Right lobe of liver (tissue), 6 donors: ENCODE measurements at regions not wholly inside any gene's neighbourhood (a gene's known extent, or its start where the extent isn't known, plus 50 kb on each side); places are given as distances from the start of the nearest gene placed in this dataset.
"Not testable (repeated sequence)": the region's sequence is repeated elsewhere in the genome, so short reads cannot be mapped to it uniquely, and the experiment has no call there.

ENCODE experiments used
- ATAC-seq, 4 donors: fragments of 200-7000 bp; cut with Tn5 transposase; one replicate each; pipeline ENCODE4 v1.9.1; 2020; ENCODE audit warnings: mild to moderate bottlenecking in 4 of 4, moderate library complexity in 4 of 4
- DNase-seq, 3 donors: peaks; one replicate each; pipeline ENCODE4 v3.0.0-alpha.2; 2020
- H3K27ac ChIP-seq, 3 donors: fragments of 200-600 bp; one replicate each; pipeline ENCODE4 v1.8.0; 2022
- H3K27me3 ChIP-seq, 2 donors: fragments of 200-600 bp; one replicate each; pipeline ENCODE4 v1.8.0; 2022
- H3K36me3 ChIP-seq, 4 donors: fragments of 200-600 bp; sonication (generic) in 1 of 4; one replicate each; pipeline versions ENCODE4 v1.5.1 to v1.8.0; 2017 to 2022; ENCODE audit warnings: control low read depth in 1 of 4
- H3K4me1 ChIP-seq, 4 donors: fragments of 200-600 bp; sonication (generic) in 1 of 4; one replicate each; pipeline versions ENCODE4 v1.5.1 to v1.8.0; 2017 to 2022; ENCODE audit warnings: control low read depth in 1 of 4
- H3K4me3 ChIP-seq, 3 donors: fragments of 200-600 bp; one replicate each; pipeline ENCODE4 v1.8.0; 2022
- H3K9me3 ChIP-seq, 4 donors: fragments of 200-600 bp; sonication (generic) in 1 of 4; one replicate each; pipeline versions ENCODE4 v1.5.1 to v1.8.0; 2017 to 2022; ENCODE audit warnings: control low read depth in 1 of 4
- POLR2A ChIP-seq: fragments of 450-650 bp; IDR thresholded peaks from one replicate; pipeline ENCODE4 v1.6.1; 2017; ENCODE audit warnings: antibody characterized with exemption, mild to moderate bottlenecking
- WGBS: methylation state at CpG from one replicate; pipeline ENCODE4 v1.1.6; 2018; ENCODE audit warnings: low coverage, low lambda C conversion rate; ENCODE audit not compliant: insufficient coverage; ENCODE audit errors: missing lambda C conversion rate; 5-methylcytosine and 5-hydroxymethylcytosine counted together
- intact Hi-C, 2 donors: fragments of 100-400 bp; cut with DNase I; formaldehyde crosslinking; loops; one replicate each; pipeline versions ENCODE4 v1.11.2 to v1.14.1; 2022
- TF ChIP-seq, protein P1 (sequence below), 4 donors: fragments of 200-600 bp in 3 of 4; fragments of 450-650 bp in 1 of 4; IDR thresholded peaks; one replicate each; pipeline versions ENCODE4 v1.5.1 to v1.8.0; 2016 to 2022; ENCODE audit warnings: antibody characterized with exemption in 4 of 4, mild to moderate bottlenecking in 2 of 4
- donor health status: DM: no; HTN: yes; CAD: no.
- donor health status: DM: no; HTN: no; CAD: no.
- donor health status: DM: no; HTN: no; CAD: no.
- donor health status: DM: no; HTN: yes; CAD: no.
- donor health status: DM: no; HTN: yes; CAD: no.

- Histone ChIP-seq H3K9me3 (no peaks in the 10 kb centered on the region), H3K27ac (no peak overlapping the region), H3K4me3 (no peak overlapping the region), H3K27me3 (no peaks in the 10 kb centered on the region), H3K36me3 (no peaks in the 10 kb centered on the region), H3K4me1 (no peaks in the 10 kb centered on the region)
- 53% methylated on average over 5 of the region's 5 CpGs for WGBS
- ATAC-seq: no peak
- DNase-seq: no peak
- TF ChIP-seq, protein P1, sequence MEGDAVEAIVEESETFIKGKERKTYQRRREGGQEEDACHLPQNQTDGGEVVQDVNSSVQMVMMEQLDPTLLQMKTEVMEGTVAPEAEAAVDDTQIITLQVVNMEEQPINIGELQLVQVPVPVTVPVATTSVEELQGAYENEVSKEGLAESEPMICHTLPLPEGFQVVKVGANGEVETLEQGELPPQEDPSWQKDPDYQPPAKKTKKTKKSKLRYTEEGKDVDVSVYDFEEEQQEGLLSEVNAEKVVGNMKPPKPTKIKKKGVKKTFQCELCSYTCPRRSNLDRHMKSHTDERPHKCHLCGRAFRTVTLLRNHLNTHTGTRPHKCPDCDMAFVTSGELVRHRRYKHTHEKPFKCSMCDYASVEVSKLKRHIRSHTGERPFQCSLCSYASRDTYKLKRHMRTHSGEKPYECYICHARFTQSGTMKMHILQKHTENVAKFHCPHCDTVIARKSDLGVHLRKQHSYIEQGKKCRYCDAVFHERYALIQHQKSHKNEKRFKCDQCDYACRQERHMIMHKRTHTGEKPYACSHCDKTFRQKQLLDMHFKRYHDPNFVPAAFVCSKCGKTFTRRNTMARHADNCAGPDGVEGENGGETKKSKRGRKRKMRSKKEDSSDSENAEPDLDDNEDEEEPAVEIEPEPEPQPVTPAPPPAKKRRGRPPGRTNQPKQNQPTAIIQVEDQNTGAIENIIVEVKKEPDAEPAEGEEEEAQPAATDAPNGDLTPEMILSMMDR (IDR thresholded peaks at IDR 0.05): no peak
- TF ChIP-seq POLR2A: no peak
- intact Hi-C loops: no loop called here
These were observed 547.1 kb downstream of the RAB38 start for GRCh38 chr11:87628026-87628580.

GRCh38 chr11:87623531-87624365, 551.5 kb downstream of the RAB38 start:
- ATAC-seq, intact Hi-C loops, DNase-seq, H3K27ac ChIP-seq, H3K4me3 ChIP-seq, H3K9me3 ChIP-seq, H3K4me1 ChIP-seq, H3K27me3 ChIP-seq, H3K36me3 ChIP-seq: not testable (repeated sequence)
- 74% methylated on average over 14 of the region's 24 CpGs for WGBS

- Histone ChIP-seq H3K9me3 (no peaks in the 10 kb centered on the region), H3K36me3 (no peaks in the 10 kb centered on the region), H3K27me3 (no peaks in the 10 kb centered on the region), H3K4me3 (no peak overlapping the region), H3K27ac (no peak overlapping the region), H3K4me1 (no peaks in the 10 kb centered on the region)
- no peak for ATAC-seq
- DNase-seq: no peak
- intact Hi-C loops: no loop called here
- TF ChIP-seq, protein P1 (IDR thresholded peaks at IDR 0.05): no peak
- TF ChIP-seq POLR2A: no peak
These were observed 558.7 kb downstream of the RAB38 start for GRCh38 chr11:87616511-87616910.

DNA sequence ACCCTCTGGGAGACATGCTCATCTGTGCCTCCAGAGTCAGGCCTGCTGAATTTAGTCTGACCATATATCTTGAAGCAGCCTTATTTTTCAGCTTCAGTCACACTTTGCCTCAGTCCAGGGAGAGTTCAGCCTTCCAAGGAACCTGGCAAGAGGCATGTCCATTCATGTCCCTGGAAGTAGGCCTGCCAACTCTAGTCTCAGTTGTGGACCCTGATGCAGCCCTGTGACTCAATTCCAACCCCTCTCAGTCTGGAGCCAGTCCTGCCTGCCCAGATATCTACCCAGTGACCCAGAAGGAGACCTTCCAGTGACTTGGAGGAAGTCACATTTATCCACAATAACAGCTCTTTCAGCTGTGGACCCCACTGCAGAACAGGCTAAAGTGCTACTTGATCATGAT, 566.6 kb downstream of the TMEM135 start:
- Histone ChIP-seq H3K27ac (no peak overlapping the region), H3K4me1 (no peaks in the 10 kb centered on the region), H3K27me3 (no peaks in the 10 kb centered on the region), H3K9me3 (no peaks in the 10 kb centered on the region), H3K4me3 (no peak overlapping the region), H3K36me3 (no peaks in the 10 kb centered on the region)
- TF ChIP-seq, protein P1 (IDR thresholded peaks at IDR 0.05): no peak
- no peak for TF ChIP-seq POLR2A
- ATAC-seq (no peak), DNase-seq (no peak)
- intact Hi-C loops: no loop called here

- ATAC-seq: no peak
- DNase-seq: no peak
- WGBS: 60% methylated on average over 1 of the region's 2 CpGs
- TF ChIP-seq, protein P1 (IDR thresholded peaks at IDR 0.05): no peak
- no peak for TF ChIP-seq POLR2A
- Histone ChIP-seq H3K27ac (no peak overlapping the region), H3K27me3 (no peaks in the 10 kb centered on the region), H3K4me1 (no peaks in the 10 kb centered on the region), H3K4me3 (no peak overlapping the region), H3K36me3 (no peaks in the 10 kb centered on the region), H3K9me3 (no peaks in the 10 kb centered on the region)
- intact Hi-C loops: no loop called here
These were observed 566.2 kb downstream of the TMEM135 start for GRCh38 chr11:87603887-87604286.
